HCT116 (cell line): ENCODE measurements at regions not wholly inside any gene's neighbourhood (a gene's known extent, or its start where the extent isn't known, plus 50 kb on each side); places are given as distances from the start of the nearest gene placed in this dataset.

Experiments used
- ATAC-seq: fragments of 200-7000 bp; cut with Tn5 transposase; 2 replicates; pipeline ENCODE4 v1.9.1; 2020; ENCODE audit warnings: mild to moderate bottlenecking, moderate library complexity
- BruUV-seq: library from RNA; stranded (reverse); fragments of 400-500 nt; replicated peaks from 2 replicates; lab custom pipeline; 2021; lab: Mats Ljungman, UMichigan
- CTCF ChIA-PET: fragments of 300-600 bp; sonication (Branson Sonifier 250); formaldehyde crosslinking; loops from one replicate; lab custom pipeline; 2021; ENCODE audit warnings: antibody characterized with exemption; lab: Charles Lee
- POLR2A ChIA-PET: fragments of 300-600, 350-600 bp; sonication (Branson Sonifier 250); formaldehyde crosslinking; loops from one replicate; lab custom pipeline; 2021; ENCODE audit warnings: antibody characterized with exemption; lab: Charles Lee
- RAD21 ChIA-PET, 2 experiments: fragments of 300-600 bp; sonication (Branson Sonifier 250); formaldehyde crosslinking; loops; one replicate each; lab custom pipeline; 2023; ENCODE audit warnings: low total read pairs in 2 of 2; ENCODE audit not compliant: uncharacterized antibody in 2 of 2, unreplicated experiment in 2 of 2, low non-redundant PET in 1 of 2; lab: Charles Lee
- DNase-seq: peaks from one replicate; pipeline ENCODE4 v3.0.0-alpha.2; 2010; ENCODE audit warnings: low read depth, low spot score
- H2AFZ ChIP-seq: fragments of 200-600 bp; shearing (Covaris generic), sonication (generic); 2 replicates; pipeline ENCODE4 v1.6.1; 2017; ENCODE audit warnings: low read depth, mixed run types, mixed read lengths, antibody characterized with exemption, low read length; ENCODE audit not compliant: poor library complexity, severe bottlenecking
- H3K27ac ChIP-seq: 2 replicates; pipeline ENCODE4 v1.5.1; 2012; ENCODE audit warnings: low read depth, low read length
- H3K27me3 ChIP-seq: fragments of 200-600 bp; sonication (generic); 2 replicates; pipeline ENCODE4 v1.6.1; 2016; ENCODE audit warnings: mixed run types, low read length, mixed read lengths; ENCODE audit not compliant: insufficient read depth
- H3K36me3 ChIP-seq, 2 experiments: fragments of 200-500 bp in 1 of 2; fragments of 200-600 bp in 1 of 2; sonication (Bioruptor generic) in 1 of 2; sonication (generic) in 1 of 2; 2 replicates each; pipeline versions ENCODE4 v1.5.1 to v1.6.1; 2014 to 2016; ENCODE audit warnings: low read length in 2 of 2, inconsistent platforms in 1 of 2, mixed read lengths in 1 of 2, mixed run types in 1 of 2; ENCODE audit not compliant: insufficient read depth in 2 of 2, control insufficient read depth in 1 of 2
- H3K4me1 ChIP-seq, 2 experiments: fragments of 200-600 bp in 1 of 2; sonication (generic) in 1 of 2; 2 replicates each; pipeline versions ENCODE4 v1.5.1 to v1.6.1; 2012 to 2017; ENCODE audit warnings: low read length in 2 of 2, inconsistent platforms in 1 of 2, mild to moderate bottlenecking in 1 of 2, mixed read lengths in 1 of 2, mixed run types in 1 of 2, moderate library complexity in 1 of 2; ENCODE audit not compliant: insufficient read depth in 2 of 2, control insufficient read depth in 1 of 2
- H3K4me2 ChIP-seq: fragments of 200-600 bp; sonication (generic); 2 replicates; pipeline ENCODE4 v1.6.1; 2017; ENCODE audit warnings: mixed run types, low read length, mixed read lengths
- H3K4me3 ChIP-seq, 2 experiments: fragments of 200-600 bp in 1 of 2; sonication (generic) in 1 of 2; replicated peaks in 1 of 2; 2 replicates each; pipeline ENCODE4 v1.5.1; 2011 to 2016; ENCODE audit warnings: low read length in 2 of 2, control low read depth in 1 of 2, low read depth in 1 of 2, mild to moderate bottlenecking in 1 of 2, mixed read lengths in 1 of 2, mixed run types in 1 of 2
- H3K79me2 ChIP-seq: fragments of 200-600 bp; sonication (generic); 2 replicates; pipeline ENCODE4 v1.6.1; 2017; ENCODE audit warnings: mild to moderate bottlenecking, mixed run types, low read length, moderate library complexity, mixed read lengths; ENCODE audit not compliant: insufficient read depth
- H3K9ac ChIP-seq: fragments of 200-600 bp; sonication (generic); 2 replicates; pipeline ENCODE4 v1.6.1; 2016; ENCODE audit warnings: low read length, mixed read lengths
- H3K9me2 ChIP-seq: fragments of 200-600 bp; sonication (generic), shearing (Covaris generic); 2 replicates; pipeline ENCODE4 v1.6.1; 2017; ENCODE audit warnings: mixed run types, mild to moderate bottlenecking, moderate library complexity; ENCODE audit not compliant: insufficient read depth
- H3K9me3 ChIP-seq, 2 experiments: fragments of 200-500 bp in 1 of 2; fragments of 200-600 bp in 1 of 2; sonication (Bioruptor generic) in 1 of 2; sonication (generic) in 1 of 2; 2 replicates each; pipeline ENCODE4 v1.6.1; 2014 to 2017; ENCODE audit warnings: low read length in 2 of 2, mixed read lengths in 2 of 2, inconsistent platforms in 1 of 2, low read depth in 1 of 2, mild to moderate bottlenecking in 1 of 2, mixed run types in 1 of 2, moderate library complexity in 1 of 2; ENCODE audit not compliant: control insufficient read depth in 1 of 2, insufficient read depth in 1 of 2
- H4K20me1 ChIP-seq: fragments of 200-600 bp; sonication (generic), shearing (Covaris generic); 2 replicates; pipeline ENCODE4 v1.6.1; 2017; ENCODE audit warnings: mixed run types, mild to moderate bottlenecking, moderate library complexity; ENCODE audit not compliant: insufficient read depth
- ATF3 ChIP-seq: IDR thresholded peaks from 2 replicates; pipeline ENCODE4 v1.6.1; 2012
- CBX3 ChIP-seq: IDR thresholded peaks from 2 replicates; pipeline ENCODE4 v1.6.1; 2012; ENCODE audit warnings: low read depth
- CTCF ChIP-seq, 3 experiments: fragments of 200-600 bp in 1 of 3; sonication (generic) in 1 of 3; IDR thresholded peaks in 2 of 3; conservative IDR thresholded peaks in 1 of 3; 2 replicates each; pipeline ENCODE4 v1.5.1; 2012 to 2017; ENCODE audit warnings: low read depth in 2 of 3, low read length in 2 of 3, antibody characterized with exemption in 1 of 3, borderline replicate concordance in 1 of 3, control low read depth in 1 of 3, mild to moderate bottlenecking in 1 of 3, mixed read lengths in 1 of 3, mixed run types in 1 of 3, moderate library complexity in 1 of 3; ENCODE audit not compliant: insufficient read depth in 1 of 3
- EGR1 ChIP-seq: IDR thresholded peaks from 2 replicates; pipeline ENCODE4 v1.6.1; 2012; ENCODE audit warnings: low read depth
- ELF1 ChIP-seq: IDR thresholded peaks from 2 replicates; pipeline ENCODE4 v1.6.1; 2012; ENCODE audit warnings: low read depth, borderline replicate concordance
- EZH2 ChIP-seq: fragments of 200-600 bp; sonication (generic); IDR thresholded peaks from 2 replicates; pipeline ENCODE4 v1.6.1; 2017; ENCODE audit warnings: antibody characterized with exemption, mixed run types
- JUND ChIP-seq: IDR thresholded peaks from 2 replicates; pipeline ENCODE4 v1.6.1; 2012
- MAX ChIP-seq: IDR thresholded peaks from 2 replicates; pipeline ENCODE4 v1.6.1; 2012
- POLR2A ChIP-seq: IDR thresholded peaks from 2 replicates; pipeline ENCODE4 v1.7.0; 2011; ENCODE audit warnings: borderline replicate concordance; ENCODE audit not compliant: insufficient read depth, insufficient read length; ENCODE audit errors: extremely low read depth
- SP1 ChIP-seq: IDR thresholded peaks from 2 replicates; pipeline ENCODE4 v1.6.1; 2012; ENCODE audit warnings: low read depth
- TCF7L2 ChIP-seq: IDR thresholded peaks from 2 replicates; pipeline ENCODE4 v1.7.0; 2011; ENCODE audit warnings: borderline replicate concordance, inconsistent platforms; ENCODE audit not compliant: insufficient read depth, insufficient read length; ENCODE audit errors: extremely low read depth
- YY1 ChIP-seq: IDR thresholded peaks from 2 replicates; pipeline ENCODE4 v1.6.1; 2011; ENCODE audit warnings: low read length, low read depth, moderate library complexity, mild to moderate bottlenecking; ENCODE audit not compliant: insufficient replicate concordance; ENCODE audit errors: extremely low read depth
- ZNF274 ChIP-seq: fragments of 200-500 bp; sonication (Bioruptor generic); IDR thresholded peaks from 2 replicates; pipeline ENCODE4 v1.6.1; 2014; ENCODE audit warnings: mild to moderate bottlenecking, low read depth, low read length, inconsistent platforms
- intact Hi-C: fragments of 100-400 bp; cut with micrococcal nuclease; formaldehyde crosslinking; loops from 2 replicates; pipeline ENCODE4 v1.10.0; 2022

- no peak for TF ChIP-seq CTCF (IDR thresholded peaks at IDR 0.05 in 2 of 3, conservative IDR thresholded peaks at IDR 0.05 in 1 of 3; ENCODE audit: borderline replicate concordance in 1 of 3, insufficient read depth in 1 of 3, low read depth in 2 of 3, low read length in 2 of 3)
Observed at GRCh38 chr10:58115218-58116050, 152.3 kb downstream of the IPMK start (continued).

GRCh38 chr10:58109731-58110130 is 158.0 kb downstream of the IPMK start:
- ChIA-PET CTCF (no interaction called here), POLR2A (no interaction called here), RAD21 (no interaction called here)
- Histone ChIP-seq H2AFZ (no peak overlapping the region), H3K27me3 (no peaks in the 10 kb centered on the region), H3K36me3 (no peaks in the 10 kb centered on the region), H3K79me2 (no peaks in the 10 kb centered on the region), H3K9me2 (no peaks in the 10 kb centered on the region), H3K9ac (no peak overlapping the region), H4K20me1 (no peaks in the 10 kb centered on the region), H3K27ac (no peak overlapping the region), H3K4me2 (no peak overlapping the region), H3K4me3 (no peak overlapping the region), H3K9me3 (no peaks in the 10 kb centered on the region), H3K4me1 (no peaks in the 10 kb centered on the region)
- ATAC-seq (no peak), DNase-seq (no peak)
- intact Hi-C loops = no loop called here
- TF ChIP-seq EGR1 = no peak
- BruUV-seq = no TSS peak

GRCh38 chr10:58107506-58107905 is 160.2 kb downstream of the IPMK start:
- H3K27ac ChIP-seq = no peak overlapping the region
- H2AFZ ChIP-seq = no peak overlapping the region
- no peaks in the 10 kb centered on the region for H3K36me3 ChIP-seq
- H3K9ac ChIP-seq = no peak overlapping the region
- no TSS peak for BruUV-seq
- intact Hi-C loops = no loop called here
- no peaks in the 10 kb centered on the region for H3K4me1 ChIP-seq
- ChIA-PET POLR2A (no interaction called here), CTCF (no interaction called here), RAD21 (no interaction called here)
- H4K20me1 ChIP-seq = no peaks in the 10 kb centered on the region
- no peak for DNase-seq
- H3K79me2 ChIP-seq = no peaks in the 10 kb centered on the region
- H3K4me3 ChIP-seq = no peak overlapping the region
- no peak for ATAC-seq
- H3K4me2 ChIP-seq = no peak overlapping the region
- H3K9me2 ChIP-seq = no peaks in the 10 kb centered on the region
- H3K9me3 ChIP-seq = no peaks in the 10 kb centered on the region
- no peaks in the 10 kb centered on the region for H3K27me3 ChIP-seq
- TF ChIP-seq TCF7L2 = no peak
- no peak for TF ChIP-seq MAX
- no peak for TF ChIP-seq CBX3
- TF ChIP-seq ATF3 = no peak
- no peak for TF ChIP-seq ZNF274
- TF ChIP-seq YY1 = no peak
- no peak for TF ChIP-seq POLR2A
- TF ChIP-seq EZH2 = no peak
- TF ChIP-seq CTCF (IDR thresholded peaks at IDR 0.05 in 2 of 3, conservative IDR thresholded peaks at IDR 0.05 in 1 of 3; ENCODE audit: borderline replicate concordance in 1 of 3, insufficient read depth in 1 of 3, low read depth in 2 of 3, low read length in 2 of 3) = no peak
- TF ChIP-seq ELF1 = no peak
- TF ChIP-seq JUND = no peak
- no peak for TF ChIP-seq SP1
